NCI-H2171 treated with DMSO at 0.1 percent for 48 hours (cell line): ENCODE measurements at regions not wholly inside any gene's neighbourhood (a gene's known extent, or its start where the extent isn't known, plus 50 kb on each side); places are given as distances from the start of the nearest gene placed in this dataset.

Experiments used
- DNase-seq: peaks from one replicate; lab custom pipeline; 2025; lab: John Stamatoyannopoulos, UW

DNA sequence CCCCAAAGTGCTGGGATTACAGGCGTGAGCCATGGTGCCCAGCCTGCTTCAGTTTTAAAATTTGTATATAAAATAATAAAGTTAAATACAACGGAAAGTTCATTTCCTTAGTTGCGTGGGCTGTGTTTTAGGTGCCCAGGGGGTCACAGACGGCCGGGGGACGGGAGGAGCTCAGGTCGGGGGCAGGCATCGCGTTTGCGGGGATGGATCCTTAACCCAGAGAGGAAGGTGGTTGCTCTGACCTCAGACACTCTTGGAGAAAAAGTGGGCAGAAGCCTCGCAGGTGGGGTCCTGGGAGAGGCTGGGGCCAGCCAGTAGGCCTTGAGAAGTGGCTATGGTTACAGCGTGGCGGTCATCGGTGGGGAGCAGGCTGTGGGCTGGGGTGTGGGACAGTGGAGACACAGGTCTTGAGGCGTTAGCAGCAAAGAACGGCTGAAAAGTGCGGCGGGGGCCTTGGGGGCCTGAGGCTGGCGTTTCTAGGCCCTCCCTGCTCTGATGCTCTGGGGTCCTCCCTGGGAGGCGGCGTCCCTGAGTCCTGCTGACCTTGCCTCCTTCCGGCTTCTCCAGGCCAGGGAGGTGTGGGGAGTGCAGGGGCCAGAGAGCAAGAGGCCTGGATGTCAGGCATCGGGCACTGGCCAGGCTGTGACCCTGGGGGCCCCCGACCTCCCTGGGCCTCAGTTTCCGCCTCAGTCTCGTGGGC is 54.4 kb downstream of the UNCX start:
- no peak for DNase-seq

- peak; percentile 32 for DNase-seq
Observed at GRCh38 chr7:1287752-1288201, 55.1 kb downstream of the UNCX start.

- no peak for DNase-seq
Observed at GRCh38 chr7:1288390-1288995, 55.8 kb downstream of the UNCX start.

DNA sequence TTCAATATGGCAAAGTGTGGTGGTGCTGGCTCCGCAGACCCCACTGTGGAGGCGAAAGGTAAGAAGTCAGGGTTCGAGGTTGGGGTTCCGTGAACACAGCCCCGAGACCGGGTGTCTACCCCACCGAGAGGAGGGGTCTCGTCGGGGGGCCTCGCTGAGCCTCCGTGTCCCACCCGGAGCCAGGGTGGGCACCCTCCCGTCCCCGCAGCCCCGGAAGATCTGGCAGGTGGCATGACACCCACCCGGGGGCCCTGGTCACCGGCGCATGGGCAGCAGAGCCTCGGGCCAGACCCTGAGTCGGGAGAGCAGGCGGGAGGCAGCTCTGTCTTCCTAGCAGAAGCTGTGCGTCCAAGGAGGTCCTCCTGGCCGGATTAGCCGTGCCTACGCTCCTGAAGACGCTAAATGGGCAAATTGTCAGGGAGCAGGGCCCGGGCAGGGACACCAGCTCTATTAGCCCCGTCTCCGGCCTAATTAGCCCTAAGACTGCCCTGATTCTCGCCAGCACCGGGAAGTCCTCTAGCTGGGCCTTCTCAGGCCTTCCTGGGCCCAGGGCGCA is 56.4 kb downstream of the UNCX start:
- no peak for DNase-seq

DNA sequence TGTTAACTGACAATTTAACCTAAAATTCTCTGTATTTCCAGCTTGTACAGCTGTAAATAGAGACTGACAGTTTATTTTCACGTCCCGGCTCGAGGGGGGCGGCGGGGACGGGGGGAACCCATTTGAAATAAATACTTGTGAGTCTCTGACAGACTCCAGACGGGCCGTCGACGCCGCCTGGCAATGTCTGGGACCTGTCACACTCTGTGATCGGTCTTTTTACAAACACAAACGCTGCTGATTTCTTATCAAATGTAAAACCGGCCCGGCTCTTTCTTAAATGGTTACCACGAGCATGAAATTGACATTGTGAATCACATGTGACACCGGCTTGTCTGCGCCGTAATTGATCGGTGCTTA is 57.0 kb downstream of the UNCX start:
- no peak for DNase-seq

GRCh38 chr7:1290026-1290678 is 57.5 kb downstream of the UNCX start:
- peak; percentile 89 for DNase-seq

- DNase-seq, result peak; percentile 78
Observed at GRCh38 chr7:1290679-1291356, 58.1 kb downstream of the UNCX start.

DNA sequence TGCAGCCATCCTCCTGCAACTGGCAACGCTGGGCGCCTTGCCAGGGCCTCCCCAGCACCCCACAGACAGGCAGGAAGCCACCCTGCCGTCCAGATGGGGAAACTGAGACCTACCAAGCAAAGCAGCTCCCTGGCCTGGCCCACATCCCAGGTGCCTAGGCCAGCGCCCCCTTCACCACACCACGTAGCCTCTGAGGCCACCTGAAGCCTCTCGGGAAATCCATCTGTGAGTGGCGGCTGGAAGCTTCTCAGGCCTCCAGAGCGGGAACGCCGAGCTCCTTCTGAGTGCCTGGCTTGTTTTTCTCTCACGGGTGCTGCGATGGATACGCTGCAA is 58.7 kb downstream of the UNCX start:
- peak; percentile 62 for DNase-seq

DNA sequence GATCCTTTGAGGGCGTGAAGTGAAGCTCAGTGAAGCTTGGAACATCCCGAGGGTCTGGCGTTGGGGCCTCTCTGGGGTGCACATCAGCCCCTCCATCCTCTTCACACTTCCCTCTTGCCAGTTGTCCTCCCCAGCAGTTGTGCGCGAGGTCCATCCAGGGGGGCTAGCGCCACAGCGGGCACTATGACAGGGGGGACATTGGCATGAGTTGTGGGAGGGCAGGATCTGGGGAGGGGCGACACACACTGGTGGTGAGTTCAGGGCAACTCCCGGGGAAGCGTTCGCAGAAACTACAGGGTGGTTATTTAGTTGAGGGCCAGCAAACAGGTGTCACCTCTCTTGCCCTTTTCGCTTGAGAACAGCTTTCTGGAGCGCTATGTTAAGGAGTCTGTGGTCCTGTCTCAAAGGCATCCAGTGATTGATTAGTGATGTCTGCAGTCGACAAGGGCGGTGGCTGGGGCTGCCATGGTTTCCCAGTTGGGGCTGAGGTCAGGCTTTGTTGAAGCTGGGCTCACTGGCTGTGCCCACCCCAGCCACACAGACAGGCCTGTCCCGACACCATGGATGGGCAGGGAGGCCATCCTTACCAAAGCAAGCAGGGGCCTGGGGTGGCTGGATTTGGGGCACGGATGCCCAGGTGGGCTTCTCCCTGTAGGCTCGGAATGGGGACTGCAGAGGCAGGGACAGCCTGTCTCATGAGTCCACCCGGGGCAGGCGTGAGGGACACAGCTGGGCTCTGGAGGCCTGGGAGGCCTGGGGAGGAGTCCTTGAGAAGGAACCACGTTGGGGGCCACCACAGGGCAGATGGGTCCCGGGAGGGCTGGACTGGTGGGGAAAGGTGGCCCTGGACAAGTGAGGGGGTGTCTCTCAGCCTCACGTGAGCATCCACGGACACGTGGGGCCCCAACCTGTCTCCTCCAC is 59.4 kb downstream of the UNCX start:
- DNase-seq, result no peak

DNA sequence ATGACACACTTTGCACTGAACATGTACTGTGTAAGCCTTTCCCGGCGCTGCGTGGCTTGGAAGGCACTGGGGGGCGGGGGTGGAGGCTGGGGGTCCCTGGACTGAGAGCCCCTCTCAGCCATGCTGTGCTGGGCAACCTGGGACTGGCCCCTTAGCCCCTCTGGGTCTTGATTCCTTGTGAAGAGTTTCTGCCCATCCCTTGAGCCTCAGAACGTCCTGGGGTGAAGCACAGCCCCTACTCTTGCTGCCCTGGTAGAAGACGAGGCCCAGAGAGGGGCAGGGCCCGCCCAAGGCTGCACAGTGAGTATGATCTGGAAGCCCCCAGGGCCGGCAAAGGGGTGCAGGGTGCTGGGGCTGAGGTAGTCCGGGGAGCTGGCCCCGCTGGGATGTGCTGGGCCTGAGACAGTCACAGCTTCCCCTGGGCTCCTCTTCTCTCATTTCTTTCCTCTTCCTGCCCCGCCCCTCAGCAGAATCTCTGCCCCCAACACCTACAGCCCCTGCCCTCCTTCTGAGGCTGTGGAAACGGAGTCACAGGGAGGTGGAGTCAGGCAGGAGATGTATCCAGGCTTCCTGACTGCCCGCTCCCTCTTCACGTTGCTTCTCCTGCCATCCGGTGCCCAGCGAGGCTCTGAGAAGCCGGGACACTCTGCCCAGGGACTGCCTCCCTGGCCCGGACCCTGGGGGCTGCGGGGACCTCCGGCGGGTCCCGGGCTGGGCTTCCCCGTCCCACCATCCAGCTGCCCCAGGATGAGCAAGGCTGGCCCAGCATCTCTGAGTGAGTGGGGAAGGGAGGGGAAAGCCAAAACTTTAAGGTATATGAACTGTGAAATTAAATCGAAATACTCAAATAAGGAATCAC is 60.5 kb downstream of the UNCX start:
- no peak for DNase-seq

DNA sequence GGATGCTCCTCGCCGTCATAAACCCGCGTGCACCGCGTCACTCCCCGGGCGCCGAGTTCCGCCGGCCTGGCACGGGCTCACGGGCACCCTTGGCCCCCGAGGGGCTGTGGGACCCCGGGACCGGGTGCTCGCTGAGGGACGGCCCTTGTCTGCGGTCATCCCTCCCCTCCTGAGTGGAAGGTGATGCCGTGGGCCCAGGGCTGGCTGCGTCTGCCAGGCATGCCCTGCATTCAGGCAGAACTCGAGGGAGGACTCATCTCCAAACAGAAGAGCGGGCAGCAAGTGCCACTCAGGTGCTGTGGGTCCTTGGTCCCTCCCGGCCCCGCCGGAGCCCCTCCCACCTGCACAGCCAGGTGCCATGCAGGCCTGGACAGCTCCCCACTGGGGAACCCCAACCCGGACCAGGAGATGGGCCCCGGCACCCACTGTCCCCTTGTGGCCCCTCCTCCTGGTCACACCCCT is 61.3 kb downstream of the UNCX start:
- no peak for DNase-seq

GRCh38 chr7:1295776-1296355 is 63.2 kb downstream of the UNCX start:
- no peak for DNase-seq

DNA sequence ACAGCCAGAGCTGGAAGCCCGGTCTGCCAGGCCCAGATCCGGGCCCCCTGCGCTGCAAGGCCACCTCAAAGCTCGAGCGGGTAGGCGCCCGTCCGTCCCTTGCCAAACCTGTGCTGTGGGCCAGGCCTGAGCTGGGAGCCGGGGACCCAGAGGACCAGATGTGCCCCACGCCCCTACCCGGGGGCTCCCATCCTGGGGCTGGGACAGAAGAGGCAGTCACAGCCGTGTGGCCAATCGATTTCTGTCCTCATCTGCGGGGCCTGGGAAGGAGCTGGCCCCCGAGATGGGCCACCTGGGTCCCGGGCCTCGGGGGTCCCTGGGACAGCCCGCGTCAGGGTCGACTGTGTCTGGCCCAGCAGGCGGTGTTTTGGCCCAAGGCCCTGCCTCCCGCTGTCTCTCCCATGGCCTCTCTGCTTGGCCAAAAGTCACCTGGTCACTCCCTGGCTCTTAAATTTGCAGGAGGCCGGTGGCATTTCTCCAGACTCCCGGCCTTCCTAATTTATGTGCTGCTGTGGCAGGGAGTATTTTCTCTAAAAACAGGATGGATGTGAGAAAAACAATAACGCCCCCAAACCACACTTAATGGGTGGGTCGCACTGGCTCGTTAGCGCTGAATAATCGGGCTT is 63.8 kb downstream of the UNCX start:
- DNase-seq, result no peak

GRCh38 chr7:1297017-1297960 is 64.6 kb downstream of the UNCX start:
- DNase-seq, result peak; percentile 14

GRCh38 chr7:1298051-1298930 is 65.6 kb downstream of the UNCX start:
- no peak for DNase-seq

GRCh38 chr7:1298931-1299885 is 66.5 kb downstream of the UNCX start:
- DNase-seq, result peak; percentile 77
